NCI-H524 (cell line): ENCODE measurements at regions not wholly inside any gene's neighbourhood (a gene's known extent, or its start where the extent isn't known, plus 50 kb on each side); places are given as distances from the start of the nearest gene placed in this dataset.
"Not testable (repeated sequence)": the region's sequence is repeated elsewhere in the genome, so short reads cannot be mapped to it uniquely, and the experiment has no call there.

Experiments used
- DNase-seq, 2 experiments: peaks; one replicate each; lab custom pipeline; 2025; lab: John Stamatoyannopoulos, UW

DNA sequence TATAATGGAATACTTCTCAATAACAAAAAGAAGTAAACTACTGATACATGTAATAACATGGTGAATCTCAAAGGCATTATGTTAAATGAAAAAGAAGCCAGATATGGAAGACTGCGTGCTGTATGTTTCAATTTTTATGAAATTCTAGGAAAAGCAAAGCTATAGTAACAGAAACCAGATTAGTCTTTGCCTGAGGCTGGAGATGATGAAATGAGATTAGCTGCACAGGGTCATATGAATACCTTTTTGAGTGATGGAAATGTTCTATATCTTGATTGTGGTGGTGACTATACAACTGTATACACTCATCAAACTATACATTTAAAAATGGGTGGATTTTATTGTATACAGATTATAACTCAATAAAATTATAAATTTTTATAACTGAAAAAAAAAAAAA, 113.5 kb downstream of the TMEM30B start:
- no peak for DNase-seq

DNA sequence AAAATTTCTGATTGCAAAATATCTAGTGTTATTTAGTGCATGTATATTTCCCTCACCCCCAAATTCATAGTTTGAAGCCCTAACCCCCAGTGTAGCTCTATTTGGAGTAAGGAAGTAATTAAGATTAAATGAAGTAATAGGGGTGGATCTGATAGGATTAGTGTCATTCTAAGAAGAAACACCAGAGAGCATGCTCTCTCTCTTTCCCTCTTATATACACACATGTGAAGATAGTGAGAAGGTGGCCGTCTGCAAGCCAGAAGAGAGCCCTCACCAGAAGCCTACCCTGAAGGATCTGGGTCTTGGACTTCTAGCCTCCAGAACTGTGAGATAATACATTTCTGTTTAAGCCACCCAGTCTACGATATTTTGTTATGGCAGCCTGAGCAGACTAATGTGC, 120.3 kb downstream of the TMEM30B start:
- DNase-seq, result no peak

DNA sequence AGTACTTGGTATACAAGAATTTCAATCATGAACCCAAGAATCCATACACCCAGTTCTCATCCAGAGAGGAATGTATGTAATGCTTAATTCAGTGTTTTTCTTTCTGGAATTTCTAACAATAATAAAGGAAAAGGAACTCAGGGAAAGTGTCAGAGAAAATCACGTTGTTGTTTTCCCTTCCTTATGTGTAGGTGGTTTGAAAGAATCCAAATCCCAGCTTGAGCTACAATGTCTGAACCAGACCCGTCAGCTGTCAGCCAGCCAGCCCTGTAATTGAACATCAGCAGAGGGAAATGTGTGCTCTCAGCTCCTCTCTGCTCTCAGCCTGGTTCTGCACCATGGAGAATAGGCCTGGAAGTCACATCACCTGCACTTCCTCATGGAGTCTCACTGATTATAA, 126.5 kb downstream of the TMEM30B start:
- no peak for DNase-seq

DNA sequence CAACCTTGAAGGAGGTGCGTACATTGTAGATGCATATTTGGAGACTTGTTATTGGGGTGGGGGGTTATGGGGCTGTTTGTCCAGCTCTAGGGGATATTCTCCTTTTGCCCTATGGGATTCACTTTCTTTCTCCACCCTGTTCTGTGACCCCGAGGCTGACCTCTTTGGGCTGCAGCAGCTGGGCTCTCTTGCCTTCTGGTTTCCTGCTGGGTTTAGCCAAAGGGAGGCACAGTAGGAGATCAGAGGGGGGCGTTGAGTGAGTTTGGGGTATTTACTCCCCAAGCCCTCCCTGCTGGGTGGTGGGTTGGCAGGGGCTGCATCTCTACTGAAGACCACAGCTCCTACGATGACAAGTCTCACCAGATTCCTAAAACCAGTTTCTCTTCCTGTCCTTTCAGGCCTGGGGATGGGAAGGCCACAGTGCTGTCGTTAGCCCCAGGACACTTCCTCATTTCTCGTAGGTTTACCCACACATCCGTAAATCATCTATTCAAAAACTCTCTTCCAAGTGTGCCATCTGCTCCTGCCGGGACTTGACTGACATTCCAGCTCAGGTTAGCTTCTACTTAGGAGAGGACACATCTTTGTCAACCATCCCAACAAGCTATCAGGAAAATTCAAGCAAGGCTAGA, 127.1 kb downstream of the TMEM30B start:
- peak in 1 of 2 experiments; percentile 31 for DNase-seq

DNA sequence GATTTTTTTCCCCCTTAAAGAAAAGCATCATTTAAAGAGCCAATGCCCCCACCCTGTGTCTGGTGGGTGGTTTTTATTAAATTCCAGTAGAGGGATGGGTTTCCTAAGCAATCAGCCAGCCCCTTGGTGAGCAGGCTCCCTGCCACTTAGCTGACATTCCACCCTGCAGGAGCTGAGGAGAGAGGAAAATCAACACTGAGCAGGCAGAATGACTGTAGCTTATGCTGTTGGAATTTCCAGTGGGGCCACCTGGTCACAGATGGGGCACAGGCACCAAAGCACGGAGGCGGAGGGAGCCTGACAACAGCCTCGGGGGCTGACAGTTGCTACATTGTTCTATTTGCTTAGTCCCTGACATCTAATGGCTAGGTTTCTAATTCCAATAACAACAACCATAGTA, 127.7 kb downstream of the TMEM30B start:
- DNase-seq, result peak; percentile 21 to 79

DNA sequence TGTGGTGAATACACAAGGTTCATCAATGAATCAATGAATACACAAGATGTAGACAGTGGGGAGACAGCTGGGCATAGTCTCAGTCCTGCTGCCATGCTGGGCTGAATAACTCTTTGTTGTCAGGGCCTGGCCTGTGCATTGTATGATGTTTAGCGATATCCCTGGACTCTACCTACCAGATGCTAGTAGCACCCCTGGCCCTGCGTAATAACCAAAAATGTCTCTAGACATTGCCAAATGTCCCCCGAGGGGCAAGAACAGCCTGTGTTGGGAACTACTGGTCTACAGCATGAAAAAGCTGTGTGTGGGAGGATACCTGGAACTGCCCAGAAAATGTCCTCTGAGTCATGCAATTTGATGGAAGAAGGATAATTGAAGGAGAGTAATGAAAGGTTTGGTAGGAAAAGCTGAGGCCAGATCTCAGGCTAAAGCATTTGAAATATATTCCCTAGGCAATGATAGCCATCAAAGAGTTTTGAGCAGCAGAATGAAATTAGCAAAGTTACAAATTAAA, 128.2 kb downstream of the TMEM30B start:
- DNase-seq, result no peak

DNA sequence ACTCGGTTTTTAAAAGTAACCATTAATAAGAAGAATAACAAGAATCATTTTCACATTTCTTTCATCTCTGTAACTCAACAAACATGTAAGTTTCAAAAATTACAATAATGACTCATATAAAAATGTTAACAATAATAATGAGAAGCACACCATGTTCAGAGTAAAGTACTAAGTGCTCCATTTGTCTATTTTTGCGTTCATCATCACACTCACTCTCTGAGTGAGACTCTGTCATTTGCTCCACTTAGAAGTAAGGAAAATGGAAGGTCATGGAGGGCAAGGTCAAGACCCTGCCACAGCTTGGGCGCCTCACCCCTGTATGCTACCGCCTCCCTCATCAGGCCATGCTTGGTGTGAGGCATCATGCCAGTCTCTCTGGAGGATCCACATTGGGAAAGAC, 129.9 kb downstream of the TMEM30B start:
- no peak for DNase-seq

DNA sequence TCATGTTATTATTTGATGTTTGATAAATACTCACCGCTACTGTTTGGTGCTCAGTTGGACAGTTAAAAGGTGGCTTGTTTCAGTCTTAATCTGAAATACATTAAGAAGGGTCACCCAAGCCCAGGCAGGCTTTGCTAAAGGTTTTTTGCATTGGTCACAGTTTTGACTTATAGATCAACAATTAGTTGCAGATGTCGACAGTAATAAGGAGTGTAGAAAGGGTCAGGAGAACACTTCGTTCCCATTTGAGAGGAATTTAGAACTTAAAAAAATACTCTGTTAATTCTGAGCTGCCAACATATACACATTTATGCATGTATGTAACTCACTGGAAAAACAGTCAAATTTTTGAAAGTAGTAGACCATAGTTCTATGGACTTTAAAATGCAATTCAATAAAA, 130.3 kb downstream of the TMEM30B start:
- DNase-seq, result no peak

DNA sequence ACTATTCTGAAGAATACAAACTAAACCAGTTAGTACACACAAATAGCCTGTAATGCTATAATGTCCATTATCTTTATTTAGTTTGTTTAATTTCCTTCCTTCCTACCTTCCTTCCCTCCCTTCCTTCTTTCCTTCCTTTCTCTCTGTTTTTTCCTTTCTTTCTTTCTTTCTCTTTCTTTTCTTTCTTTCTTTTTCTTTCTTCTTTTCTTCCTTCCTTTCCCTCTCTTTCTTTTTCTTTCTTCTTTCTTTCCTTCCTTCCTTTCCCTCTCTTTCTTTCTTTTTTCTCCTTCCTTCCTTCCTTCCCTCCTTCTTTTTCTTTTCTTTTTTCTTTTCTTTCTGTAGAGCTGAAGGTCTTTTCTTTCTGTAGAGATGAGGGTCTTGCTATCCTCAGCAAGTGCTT, 131.2 kb downstream of the TMEM30B start:
- DNase-seq, result no peak

DNA sequence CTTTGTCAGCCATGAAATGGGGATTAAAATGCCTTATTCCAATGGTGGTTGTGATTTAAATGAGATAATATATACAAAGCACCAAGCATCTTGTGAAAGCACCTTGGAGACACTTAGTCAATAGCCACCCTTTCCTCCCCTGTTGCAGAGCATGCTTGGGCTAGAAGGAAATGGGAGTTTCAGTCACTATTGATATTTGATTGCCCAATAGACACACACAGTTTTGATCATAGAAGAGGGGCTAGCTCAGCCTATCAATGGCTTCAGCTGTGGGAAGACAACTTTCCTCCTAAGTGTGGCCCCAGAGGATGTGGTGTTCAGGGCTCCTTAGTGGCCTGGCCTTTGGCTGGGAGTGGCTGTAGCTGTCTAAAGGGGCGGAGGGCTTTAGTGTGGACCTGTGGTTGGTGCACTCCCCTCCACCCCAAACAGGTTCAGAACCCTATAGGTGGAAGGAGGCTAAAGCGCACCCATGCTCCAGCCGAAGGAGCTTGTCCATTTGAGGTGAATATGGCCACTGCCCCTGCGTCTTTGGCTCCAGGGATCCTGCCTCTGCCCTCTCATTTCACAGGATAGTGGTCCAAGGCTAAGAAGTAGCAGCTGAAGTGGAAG, 132.3 kb downstream of the TMEM30B start:
- no peak for DNase-seq

DNA sequence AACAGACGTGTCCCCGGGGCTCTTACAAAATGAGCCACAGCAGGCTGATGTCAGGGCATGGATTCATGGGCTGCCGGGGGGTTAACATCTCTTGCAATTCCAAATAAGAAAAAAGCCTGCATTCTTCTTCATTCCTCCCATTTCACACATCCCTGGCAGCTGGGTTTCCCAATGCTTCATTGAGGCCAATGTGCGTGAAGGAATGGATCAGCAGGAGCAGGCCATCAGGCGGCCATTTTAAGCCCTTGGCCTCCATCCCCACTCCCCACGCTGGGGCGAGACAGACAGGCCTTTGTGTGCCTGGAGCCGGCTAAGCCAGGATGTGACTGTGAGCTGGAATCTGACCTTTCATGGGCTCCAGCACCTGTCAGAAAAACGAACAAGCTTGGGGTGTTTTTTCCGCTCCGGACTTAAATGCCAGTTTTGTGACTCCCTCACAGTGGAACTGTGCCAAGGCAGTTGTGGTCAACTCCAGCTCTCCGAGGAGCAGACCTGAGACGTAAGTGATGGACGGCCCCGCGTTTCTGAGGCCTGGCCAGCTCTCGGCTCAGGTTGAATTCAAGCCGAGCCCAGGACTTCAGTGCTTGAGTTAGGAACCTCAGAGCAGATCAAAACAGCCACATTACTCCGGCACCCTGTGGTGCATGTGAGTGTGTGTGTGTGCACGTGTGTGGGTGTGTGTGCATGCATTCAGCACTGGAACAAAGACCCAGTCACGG, 133.1 kb downstream of the TMEM30B start:
- no peak for DNase-seq

DNA sequence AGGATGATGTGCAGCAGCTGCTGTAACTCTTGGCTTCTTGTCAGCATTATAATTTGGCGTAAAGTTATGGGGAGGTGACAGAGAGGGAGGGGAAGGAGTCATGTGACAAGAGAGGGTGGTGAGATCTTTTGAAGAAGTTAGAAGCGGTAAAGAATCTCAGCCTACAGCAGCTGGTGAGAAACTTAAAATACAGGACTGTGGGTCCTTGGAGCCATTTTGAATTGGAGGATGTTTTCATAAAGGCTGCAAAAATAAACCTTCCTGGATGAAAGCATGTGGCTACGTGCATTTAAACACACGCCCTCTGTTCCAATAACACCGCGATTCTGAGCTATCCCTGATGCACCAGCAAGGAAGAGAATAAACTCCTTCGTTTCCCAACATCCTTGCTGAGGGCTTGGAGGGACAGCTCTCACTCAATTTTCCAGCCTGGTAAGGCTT, 133.7 kb downstream of the TMEM30B start:
- no peak for DNase-seq

DNA sequence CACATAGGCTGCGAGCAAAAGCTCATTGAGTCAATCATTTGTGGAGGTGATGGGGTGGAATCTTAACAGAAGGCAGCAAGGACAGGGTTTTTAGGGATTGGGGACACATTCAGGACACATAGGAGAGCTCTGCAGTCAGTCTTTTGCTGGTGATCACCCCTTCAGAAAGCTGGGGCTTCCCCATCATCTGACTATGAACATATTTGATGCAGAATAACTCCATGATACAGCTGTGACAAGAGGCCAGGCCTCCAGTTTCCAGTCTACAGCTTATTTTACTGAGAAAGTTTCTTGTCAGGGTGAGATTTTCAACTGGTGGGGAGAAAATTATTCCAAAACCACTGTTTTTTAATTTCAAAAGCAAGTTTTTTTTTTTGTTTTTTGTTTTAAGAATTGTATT, 134.2 kb downstream of the TMEM30B start:
- no peak for DNase-seq

DNA sequence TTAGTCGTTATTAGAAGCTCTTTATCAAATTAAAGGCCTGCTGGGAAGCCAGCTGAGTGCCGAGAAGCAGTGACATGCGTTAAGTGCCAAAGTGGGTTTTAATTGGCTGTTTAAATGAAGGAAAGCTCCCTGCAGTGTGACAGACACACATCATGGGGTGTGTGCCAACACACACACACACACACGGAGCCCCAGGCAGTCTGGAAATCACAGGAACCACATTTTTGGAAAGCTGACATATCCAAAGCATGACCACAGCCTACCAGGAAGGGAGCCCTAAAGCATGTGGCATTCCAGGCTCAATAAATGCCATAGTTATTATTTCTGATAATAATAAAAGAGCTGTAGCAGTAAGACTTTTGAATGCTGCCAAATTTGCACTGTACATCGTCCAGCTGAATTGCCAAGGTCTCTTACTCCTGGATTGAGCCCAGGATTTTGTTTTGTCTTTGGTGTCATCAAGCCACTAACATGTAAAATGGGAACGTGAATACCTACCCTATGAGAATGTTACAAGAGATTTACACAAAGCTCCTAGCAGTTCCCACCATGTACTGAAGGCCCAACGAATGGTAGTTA, 135.1 kb downstream of the TMEM30B start:
- DNase-seq, result peak in 1 of 2 experiments; percentile 87

DNA sequence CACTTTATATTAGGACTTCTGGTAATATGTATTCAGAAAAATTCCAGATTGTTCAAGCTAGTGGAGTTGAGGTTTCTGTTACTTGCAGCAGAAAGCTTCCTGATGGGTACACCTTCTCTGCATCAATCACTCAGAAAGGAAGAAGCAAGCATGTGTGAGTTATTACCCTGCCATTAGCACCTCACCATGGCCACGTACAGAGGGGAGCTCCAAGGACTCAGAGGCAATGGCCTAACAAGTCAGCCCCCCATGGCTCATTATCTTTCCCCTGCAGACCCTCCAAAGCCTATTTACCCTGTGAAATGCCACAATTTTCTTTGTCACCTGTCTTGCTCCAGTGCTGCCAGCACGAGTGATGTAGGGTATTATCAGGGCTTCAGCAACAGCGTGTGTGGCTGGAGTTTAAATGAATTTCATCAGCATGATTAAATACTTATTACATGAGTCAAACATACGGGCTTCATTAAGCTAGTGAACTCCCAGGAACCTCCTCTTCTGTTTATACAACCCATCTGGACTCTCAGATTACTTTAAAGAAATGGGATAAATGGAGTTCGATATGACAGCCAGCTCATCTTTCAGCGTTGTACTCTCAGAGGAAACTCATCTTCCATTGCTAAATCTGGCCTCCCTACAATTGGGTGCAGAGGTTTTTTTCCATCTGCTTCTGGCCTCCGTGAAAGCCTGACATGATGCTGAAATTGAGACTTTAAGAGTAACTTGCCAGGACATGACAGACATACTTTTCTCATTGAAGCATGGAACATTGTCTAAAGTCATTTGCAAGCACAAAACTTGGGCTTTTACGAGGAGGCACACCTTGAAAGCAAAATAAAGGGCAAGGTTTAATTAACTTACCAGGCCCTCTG, 135.9 kb downstream of the TMEM30B start:
- DNase-seq, result peak; percentile 78 to 97

DNA sequence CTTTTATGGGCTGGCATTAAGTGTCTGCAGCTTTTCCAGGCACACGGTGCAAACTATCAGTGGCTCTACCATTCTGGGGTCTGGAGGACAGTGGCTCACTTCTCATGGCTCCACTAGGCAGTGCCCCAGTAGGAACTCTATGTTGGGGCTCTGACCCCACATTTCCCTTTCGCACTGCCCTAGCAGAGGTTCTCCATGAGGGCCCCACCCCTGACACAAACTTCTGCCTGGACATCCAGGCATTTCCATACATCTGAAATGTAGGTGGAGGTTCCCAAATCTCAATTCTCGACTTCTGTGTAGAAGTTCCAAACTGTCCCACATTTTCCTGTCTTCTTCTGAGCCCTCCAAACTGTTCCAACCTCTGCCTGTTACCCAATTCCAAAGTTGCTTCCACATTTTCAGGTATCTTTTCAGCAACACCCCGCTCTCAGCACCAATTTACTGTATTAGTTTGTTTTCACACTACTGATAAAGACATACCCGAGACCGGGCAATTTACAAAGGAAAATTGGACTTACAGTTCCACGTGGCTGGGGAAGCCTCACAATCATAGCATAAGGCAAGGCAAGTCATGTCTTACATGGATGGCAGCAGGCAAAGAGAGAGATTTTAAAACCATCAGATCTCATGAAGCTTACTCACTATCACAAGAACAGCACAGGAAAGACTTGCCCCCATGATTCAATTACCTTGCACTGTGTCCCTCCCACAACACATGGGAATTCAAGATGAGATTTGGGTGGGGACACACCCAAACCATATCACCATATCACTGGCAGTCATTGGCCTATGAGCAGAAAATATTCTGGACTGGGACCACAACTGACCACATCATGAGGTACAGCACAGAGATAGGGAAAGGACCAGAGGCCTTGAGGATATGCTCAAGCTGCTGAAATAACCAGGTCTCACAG, 136.8 kb downstream of the TMEM30B start:
- not testable (repeated sequence) for DNase-seq

DNA sequence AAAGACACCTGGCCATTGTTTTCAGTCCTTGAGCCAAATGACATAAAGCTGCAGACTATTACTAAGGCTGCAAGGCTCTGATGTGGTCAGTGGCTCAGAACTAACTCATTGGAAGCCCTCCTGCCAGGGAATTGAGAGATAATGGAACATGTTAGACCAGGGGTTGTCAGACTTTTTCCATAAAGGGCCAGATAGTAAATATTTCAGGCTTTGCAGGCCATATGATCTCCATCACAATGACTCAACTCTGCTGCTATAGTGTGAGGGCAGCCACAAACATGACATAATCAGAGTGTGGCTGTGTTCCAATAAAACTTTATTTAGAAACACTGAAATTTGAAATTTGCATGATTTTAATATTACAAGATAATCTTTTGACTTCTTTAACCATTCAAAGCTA, 140.3 kb downstream of the TMEM30B start:
- DNase-seq, result no peak

DNA sequence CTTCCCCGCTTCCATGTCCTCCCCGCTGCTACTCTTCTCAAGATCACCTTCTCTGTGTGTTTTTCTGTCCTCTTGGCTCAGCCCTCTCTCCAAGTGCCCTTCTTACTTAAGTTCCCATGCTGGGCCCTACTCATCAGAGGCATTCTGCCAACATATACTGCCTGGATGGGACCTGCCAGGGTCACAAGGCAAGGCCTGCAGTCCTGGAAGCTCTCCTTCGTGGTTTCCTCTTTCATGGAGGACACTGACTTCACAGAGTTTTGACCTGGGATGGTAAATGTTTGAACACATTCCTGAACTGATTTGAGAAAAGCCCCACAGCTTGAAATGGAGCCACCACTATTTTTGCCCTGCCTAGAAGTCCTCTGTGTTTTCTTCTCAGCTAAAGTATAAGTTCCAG, 140.9 kb downstream of the TMEM30B start:
- no peak for DNase-seq

DNA sequence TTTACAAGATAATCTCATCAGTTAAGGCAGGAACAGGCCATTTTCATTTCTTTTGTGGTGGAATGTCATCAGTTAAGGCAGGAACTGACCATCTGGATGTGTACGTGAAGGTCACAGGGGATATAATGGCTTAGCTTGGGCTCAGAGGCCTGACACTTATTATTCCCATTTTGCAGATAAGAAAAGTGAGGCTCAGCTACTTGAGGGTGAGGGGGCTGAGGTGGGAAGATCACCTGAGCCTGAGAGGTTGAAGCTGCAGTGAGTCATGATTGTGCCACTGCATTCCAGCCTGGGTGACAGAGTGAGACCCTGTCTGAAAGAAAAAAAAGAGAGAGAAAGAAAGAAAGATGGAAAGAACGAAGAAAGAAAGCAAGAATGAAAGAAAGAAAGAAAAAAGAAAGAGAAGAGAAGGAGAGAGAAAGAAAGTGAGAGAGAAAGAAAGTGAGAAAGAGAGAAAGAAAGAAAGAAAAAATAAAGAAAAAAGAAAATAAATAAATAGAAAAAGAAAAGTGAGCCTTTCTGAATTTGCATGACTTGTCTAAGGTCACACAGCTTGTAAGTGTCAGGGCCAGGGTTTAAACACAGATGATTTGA, 142.0 kb downstream of the TMEM30B start:
- no peak for DNase-seq

DNA sequence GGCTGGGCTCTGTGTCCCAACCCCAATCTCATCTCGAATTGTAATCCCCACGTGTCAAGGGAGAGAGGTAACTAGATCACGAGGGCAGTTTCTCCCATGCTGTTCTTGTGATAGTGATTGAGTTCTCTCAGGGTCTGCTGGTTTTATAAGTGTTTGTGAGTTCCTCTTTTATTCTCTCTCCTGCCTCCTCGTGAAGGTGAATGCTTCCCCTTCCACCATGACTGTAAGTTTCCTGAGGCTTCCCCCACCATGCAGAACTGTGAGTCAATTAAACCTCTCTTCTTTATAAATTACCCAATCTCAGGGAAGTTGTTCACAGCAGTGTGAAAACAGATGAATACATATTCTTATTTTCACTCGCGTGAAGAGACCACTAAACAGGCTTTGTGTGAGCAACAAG, 148.2 kb downstream of the TMEM30B start:
- DNase-seq, result no peak
